ENCODE measurements at regions not wholly inside any gene's neighbourhood (a gene's known extent, or its start where the extent isn't known, plus 50 kb on each side); places are given as distances from the start of the nearest gene placed in this dataset.
"Not testable (repeated sequence)": the region's sequence is repeated elsewhere in the genome, so short reads cannot be mapped to it uniquely, and the experiment has no call there.

DNA sequence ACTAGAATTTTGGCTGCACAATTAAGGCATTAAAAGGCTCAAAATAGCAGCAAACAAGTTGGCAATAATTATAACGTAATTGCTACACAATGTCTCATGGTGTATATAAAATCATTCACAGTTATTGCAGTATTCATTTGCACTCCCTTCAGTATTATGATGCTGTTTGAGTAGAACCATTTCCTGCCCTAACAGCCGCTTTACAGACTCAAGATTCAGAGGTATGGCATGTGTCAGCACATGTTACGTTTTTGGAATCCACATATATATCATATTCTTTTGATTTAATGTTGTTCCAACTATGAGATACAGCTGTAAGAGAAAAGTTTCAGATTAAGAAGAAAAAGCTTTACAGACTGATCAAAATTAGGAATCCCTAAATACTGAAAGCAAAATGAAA, 56.3 kb upstream of the NCKAP5 start:
- no peak for DNase-seq

DNA sequence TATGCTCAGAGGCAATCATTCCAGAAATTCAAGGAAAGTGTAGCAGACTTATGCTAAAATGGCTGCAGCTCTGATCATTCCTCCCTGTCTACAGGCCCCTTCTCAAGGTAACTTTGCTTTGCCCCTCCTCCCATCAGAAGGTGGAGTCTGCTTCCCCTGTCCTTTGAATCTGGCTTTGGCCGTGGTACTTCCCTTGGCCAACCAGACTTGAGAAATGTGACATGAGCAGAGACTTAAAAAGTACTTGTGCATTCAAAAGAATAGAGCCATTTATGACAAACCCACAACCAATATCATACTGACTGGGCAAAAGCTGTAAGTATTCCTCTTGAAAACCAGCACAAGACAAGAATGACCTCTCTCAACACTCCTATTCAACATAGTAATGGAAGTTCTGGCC, 59.5 kb upstream of the NCKAP5 start:
- DNase-seq, result no peak

GRCh38 chr2:133633309-133633708, 65.0 kb upstream of the NCKAP5 start:
- no peak for DNase-seq

DNA sequence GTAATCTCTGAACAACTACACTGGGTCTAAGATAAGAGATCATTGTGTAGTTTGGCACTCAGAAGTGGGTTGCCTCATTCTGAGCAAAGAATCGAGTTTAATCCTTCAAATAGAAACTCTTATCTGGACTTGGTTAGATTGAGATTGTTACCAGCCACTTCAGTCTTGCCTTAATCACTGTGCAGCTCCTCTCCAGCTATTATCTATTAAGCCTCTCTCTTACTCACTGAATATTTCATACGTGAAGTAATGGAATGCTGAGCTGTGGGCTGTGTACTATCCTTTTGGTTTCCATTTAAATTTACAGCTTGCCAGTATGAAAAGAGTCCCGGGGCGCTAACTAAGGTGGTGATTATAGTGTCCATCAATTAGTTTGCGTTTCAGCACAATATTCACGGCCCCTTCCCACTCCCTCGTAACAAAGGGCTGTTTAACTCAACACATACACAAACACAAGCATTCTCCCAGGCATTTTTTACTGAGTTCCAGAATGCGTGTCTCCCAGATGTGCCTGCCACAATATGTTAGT, 65.7 kb upstream of the NCKAP5 start:
- DNase-seq, result no peak

GRCh38 chr2:133635131-133635530, 66.9 kb upstream of the NCKAP5 start:
- DNase-seq, result no peak

GRCh38 chr2:133636287-133636686, 68.0 kb upstream of the NCKAP5 start:
- no peak for DNase-seq

DNA sequence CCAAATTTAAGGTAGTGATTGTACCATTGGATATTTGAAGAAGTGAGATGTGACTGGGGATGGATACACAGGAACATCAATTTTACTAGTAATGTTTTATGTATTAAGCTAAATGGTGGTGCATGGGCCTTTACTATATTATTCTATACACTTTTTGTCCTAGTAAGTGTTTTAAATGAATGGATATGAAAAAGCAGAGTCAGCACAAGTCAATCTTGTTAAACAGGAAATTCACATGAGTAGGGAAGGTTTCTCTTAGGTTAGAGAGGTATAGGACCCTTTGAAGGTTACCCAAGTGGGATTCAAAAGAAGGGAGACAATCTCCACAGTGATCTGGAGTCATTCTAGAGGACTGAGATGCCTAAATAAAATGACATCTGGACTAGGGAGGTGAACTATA, 71.8 kb upstream of the NCKAP5 start:
- DNase-seq, result no peak

- DNase-seq, result no peak
Measured at GRCh38 chr2:133641497-133641896, 73.2 kb upstream of the NCKAP5 start.

- DNase-seq, result no peak
Measured at GRCh38 chr2:133641942-133642725, 73.9 kb upstream of the NCKAP5 start.

DNA sequence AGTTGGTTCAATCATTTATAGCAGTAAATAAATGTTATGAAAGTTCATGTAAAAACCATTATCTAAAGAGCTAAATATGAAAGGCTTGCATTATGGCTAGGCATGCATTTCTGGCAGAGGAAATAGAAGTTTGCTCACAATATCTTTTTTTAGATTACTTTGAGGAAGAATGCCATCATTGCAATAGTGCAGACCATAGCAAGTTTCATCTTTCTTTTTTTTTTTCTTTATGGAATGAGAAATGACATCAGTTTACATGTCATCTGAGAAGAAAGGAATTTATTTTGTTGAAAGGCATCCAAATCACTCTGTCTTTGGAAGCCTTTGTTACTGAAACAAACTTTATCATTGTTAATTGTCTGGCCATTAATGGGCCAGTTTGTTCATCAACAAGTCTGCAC, 74.5 kb upstream of the NCKAP5 start:
- DNase-seq, result no peak

GRCh38 chr2:133643863-133644262, 75.6 kb upstream of the NCKAP5 start:
- DNase-seq, result no peak

- DNase-seq, result no peak
Measured at GRCh38 chr2:133644846-133645245, 76.6 kb upstream of the NCKAP5 start.

DNA sequence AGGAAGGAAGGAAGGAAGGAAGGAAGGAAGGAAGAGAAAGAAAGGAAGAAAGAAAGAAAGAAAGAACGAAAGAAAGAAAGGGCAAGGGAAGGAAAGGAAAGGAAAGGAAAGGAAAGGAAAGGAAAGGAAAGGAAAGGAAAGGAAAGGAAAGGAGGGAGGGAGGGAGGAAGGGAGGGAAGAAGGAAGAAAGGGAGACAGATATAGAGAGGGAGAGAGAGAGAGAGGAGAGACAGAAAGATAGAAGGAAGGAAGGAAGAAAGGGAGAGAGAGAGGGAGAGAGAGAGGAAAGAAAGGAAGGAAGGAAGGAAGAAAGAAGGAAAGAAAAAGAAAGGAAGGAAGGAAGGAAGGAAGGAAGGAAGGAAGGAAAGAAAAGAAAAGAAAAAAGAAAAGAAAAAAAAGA, 79.1 kb upstream of the NCKAP5 start:
- DNase-seq, result not testable (repeated sequence)

DNA sequence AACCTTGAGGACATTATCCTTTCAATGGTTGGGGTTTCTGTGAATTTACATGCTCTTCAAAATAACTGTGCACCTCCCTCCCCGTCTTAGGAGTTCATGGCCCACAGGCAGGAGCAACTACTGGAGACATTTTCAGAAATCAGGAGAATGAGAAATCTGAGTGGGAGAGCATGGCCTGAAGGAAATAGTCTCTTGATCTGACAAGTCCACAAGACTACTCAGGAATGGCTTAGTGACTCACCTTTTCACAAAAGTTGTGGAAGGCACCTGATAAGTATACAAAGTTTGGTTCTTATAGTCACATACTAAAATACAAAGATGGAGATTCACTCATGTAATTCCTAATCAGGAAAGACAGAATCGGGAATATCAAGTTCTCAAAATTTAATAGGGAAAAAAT, 83.6 kb upstream of the NCKAP5 start:
- no peak for DNase-seq

GRCh38 chr2:133652398-133652797, 84.1 kb upstream of the NCKAP5 start:
- no peak for DNase-seq

DNA sequence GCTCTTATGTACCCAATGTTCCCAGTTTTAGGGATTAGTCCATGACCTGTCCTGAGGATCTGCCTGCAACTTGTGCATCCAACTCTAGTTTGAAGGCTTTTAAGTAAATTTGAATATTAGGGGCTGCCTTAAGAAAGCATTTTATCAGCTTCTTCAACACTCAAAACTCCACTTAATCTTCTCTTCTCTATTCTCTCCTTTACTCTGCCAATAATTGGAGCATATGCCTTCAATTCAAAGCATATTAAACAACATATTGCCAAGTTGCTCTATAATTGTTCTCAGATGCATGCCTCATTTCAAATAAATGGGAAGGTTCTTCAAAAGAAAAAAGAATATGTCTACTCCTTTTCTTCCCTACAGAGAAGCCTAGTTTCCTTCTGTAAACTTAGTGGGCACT, 84.8 kb upstream of the NCKAP5 start:
- no peak for DNase-seq

DNA sequence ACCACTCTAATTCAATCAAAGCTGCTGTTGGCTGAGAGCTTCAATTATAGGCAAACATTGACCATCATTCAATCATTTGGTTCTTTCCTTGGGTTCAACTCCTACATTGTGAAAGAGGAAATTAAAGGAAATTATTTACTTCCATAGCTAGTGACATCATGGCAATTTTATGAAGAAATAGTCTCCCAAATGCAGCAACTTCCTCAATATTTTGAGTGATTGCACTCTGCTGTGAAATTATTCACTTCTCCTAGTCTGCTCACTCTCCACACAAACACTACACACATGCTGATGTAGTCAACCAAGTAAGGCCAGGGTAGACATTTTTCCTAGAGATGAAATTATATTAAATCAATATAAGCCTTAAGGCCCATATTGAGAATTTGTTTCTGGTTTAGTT, 86.7 kb upstream of the NCKAP5 start:
- no peak for DNase-seq

GRCh38 chr2:133655610-133656009, 87.3 kb upstream of the NCKAP5 start:
- no peak for DNase-seq

- DNase-seq, result no peak
Measured at GRCh38 chr2:133657591-133657990, 89.3 kb upstream of the NCKAP5 start.

DNA sequence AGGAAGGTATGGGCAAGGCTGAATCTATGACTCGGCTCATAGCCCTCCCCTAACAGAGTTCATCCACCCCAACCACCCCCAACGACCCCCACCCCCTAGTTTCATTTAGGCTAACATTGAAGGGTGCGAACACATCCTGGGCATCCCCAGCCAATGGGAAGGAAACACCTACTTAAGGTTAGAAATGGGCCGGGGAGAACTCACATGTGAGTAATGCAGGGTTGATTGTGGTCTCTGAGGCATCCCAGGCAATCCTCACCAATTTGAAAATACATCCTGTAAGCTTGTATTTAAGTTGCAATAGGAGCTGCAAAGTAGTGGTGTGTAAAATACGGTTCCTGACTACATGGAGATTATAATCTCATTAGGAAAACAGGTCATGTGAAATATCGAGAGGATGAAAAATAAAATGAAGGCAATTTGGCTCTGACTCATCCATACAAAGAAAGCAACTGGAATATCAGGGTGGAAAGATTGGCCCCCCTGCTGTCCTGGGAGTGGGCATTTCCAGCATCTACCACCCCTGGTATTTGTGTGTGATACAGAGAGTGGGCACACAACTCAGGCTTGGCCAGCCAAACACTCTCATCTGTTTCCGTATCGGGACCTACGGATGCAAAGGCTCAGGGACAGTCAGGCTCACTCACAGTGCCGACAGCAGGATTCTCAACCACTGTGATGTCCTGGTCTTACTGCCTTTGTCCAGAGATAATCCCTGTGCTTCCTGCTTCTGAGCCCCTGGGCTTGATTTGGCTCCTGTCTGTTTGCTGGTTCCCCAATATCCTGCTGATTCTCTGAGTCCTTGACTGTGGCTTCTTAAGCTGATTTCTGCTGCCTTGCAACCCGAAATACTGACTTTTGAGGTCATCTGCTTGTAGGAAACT, 90.0 kb upstream of the NCKAP5 start:
- DNase-seq, result no peak

DNA sequence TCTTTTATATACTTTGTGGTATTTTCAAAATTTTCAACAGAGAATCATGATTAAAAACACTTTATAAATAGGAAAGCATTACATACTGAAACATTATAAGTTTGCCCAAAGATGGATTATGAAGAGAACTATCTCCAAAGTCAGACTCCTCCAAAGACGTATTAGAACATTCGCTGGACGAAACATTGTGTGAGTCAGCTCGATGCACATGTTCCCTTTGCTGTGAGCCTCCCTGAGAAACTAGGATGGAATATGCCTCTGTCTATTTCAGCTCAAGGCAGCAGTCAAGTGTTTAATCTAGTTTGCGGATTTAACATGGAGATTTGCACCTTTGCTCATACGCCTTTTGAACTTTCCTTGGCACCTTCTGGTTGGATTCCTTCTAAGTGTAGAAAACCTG, 92.2 kb upstream of the NCKAP5 start:
- no peak for DNase-seq

GRCh38 chr2:133661392-133661791, 93.1 kb upstream of the NCKAP5 start:
- no peak for DNase-seq

DNA sequence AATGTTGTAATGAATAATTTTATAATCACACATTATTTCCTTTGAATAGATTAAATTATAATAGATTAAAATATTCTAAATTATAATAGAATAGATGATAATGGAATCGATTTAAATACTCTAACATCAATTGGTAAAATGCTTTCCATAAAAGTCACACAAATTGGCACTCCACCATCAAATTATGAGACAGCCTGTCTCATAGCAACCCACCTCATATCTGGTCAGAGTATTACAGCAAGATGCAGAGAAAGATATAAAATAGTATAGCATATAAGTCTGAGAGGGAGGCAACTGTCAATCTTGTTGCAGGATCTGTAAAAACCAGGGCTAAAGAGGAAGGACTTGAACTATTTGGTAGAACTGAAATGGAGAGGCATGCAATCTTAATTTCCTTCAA, 98.4 kb upstream of the NCKAP5 start:
- no peak for DNase-seq

DNA sequence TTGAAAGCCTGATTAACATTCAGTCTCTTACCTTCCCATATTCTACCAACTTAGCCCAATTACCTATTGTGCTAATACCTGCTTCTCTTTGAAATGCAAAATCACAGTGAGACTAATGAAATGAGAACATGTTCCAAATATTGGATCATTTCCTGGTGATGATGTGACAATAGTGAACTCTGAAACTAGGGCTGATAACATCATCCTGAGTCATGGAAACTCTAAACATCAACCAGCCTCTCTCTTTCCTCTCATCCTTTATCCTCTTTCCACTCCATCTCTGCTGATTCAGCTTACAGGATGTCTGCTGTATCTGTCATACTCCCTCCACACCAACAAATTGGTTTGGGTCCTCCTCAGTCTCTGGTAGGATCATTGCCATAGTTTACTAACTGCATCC, 98.8 kb upstream of the NCKAP5 start:
- no peak for DNase-seq

Measured in GF-D8 (cell line).